GM12891 (cell line): ENCODE measurements at regions not wholly inside any gene's neighbourhood (a gene's known extent, or its start where the extent isn't known, plus 50 kb on each side); places are given as distances from the start of the nearest gene placed in this dataset.

Source experiments
- DNase-seq: peaks from one replicate; pipeline ENCODE4 v3.0.0; 2011; ENCODE audit warnings: low spot score; ENCODE audit not compliant: insufficient read length
- FAIRE-seq: peaks from 2 replicates; lab custom pipeline; 2011; peaks lifted over from hg19 to GRCh38; lab: Jason Lieb, UNC
- PAX5 ChIP-seq: IDR thresholded peaks from 2 replicates; pipeline ENCODE4 v1.6.1; 2011; ENCODE audit warnings: low read length, moderate library complexity, mild to moderate bottlenecking; ENCODE audit not compliant: insufficient read depth, severe bottlenecking
- POLR2A ChIP-seq: IDR thresholded peaks from 2 replicates; pipeline ENCODE4 v1.6.1; 2011; ENCODE audit warnings: low read depth, low read length, control low read depth
- POLR2AphosphoS5 ChIP-seq: IDR thresholded peaks from 2 replicates; pipeline ENCODE4 v1.6.1; 2011; ENCODE audit warnings: low read depth, low read length, control low read depth
- POU2F2 ChIP-seq: IDR thresholded peaks from 2 replicates; pipeline ENCODE4 v1.6.1; 2011; ENCODE audit warnings: low read depth, mild to moderate bottlenecking, control low read depth, low read length, moderate library complexity
- SPI1 ChIP-seq: IDR thresholded peaks from 2 replicates; pipeline ENCODE4 v1.6.1; 2011; ENCODE audit warnings: low read depth, low read length, control low read depth
- TAF1 ChIP-seq: IDR thresholded peaks from 2 replicates; pipeline ENCODE4 v1.6.1; 2011; ENCODE audit warnings: low read depth, low read length, control low read depth

- DNase-seq (no peak), FAIRE-seq (no peak)
- TF ChIP-seq TAF1 (no peak), PAX5 (no peak), POLR2A (no peak), POLR2AphosphoS5 (no peak), POU2F2 (no peak), SPI1 (no peak)
These were observed 356.7 kb downstream of the FRK start for GRCh38 chr6:115704028-115704427.

- FAIRE-seq, result no peak
- no peak for TF ChIP-seq SPI1
- no peak for TF ChIP-seq TAF1
- no peak for DNase-seq
These were observed 369.3 kb downstream of the FRK start for GRCh38 chr6:115691433-115691832.

GRCh38 chr6:115690854-115691253, 369.8 kb downstream of the FRK start:
- DNase-seq (no peak), FAIRE-seq (no peak)
- TF ChIP-seq PAX5, result no peak
- TF ChIP-seq POLR2A, result no peak
- no peak for TF ChIP-seq POU2F2
- no peak for TF ChIP-seq SPI1
- TF ChIP-seq TAF1, result no peak
- no peak for TF ChIP-seq POLR2AphosphoS5

GRCh38 chr6:115681978-115682775, 378.5 kb downstream of the FRK start:
- FAIRE-seq, result no peak
- TF ChIP-seq SPI1 (no peak), POU2F2 (no peak), POLR2AphosphoS5 (no peak), TAF1 (no peak)
- no peak for DNase-seq

- TF ChIP-seq PAX5 (no peak), POLR2AphosphoS5 (no peak), POLR2A (no peak), POU2F2 (no peak), SPI1 (no peak), TAF1 (no peak)
- FAIRE-seq, result no peak
- no peak for DNase-seq
These were observed 380.1 kb downstream of the FRK start for GRCh38 chr6:115680621-115681020.

- DNase-seq (no peak), FAIRE-seq (no peak)
- TF ChIP-seq TAF1 (no peak), POLR2AphosphoS5 (no peak), POU2F2 (no peak), POLR2A (no peak), PAX5 (no peak)
These were observed 383.5 kb downstream of the FRK start for GRCh38 chr6:115677198-115677597.

- TF ChIP-seq SPI1, result no peak
- TF ChIP-seq POU2F2, result no peak
- TF ChIP-seq POLR2AphosphoS5, result no peak
- TF ChIP-seq PAX5, result no peak
- TF ChIP-seq TAF1, result no peak
- TF ChIP-seq POLR2A, result no peak
- DNase-seq (no peak), FAIRE-seq (no peak)
These were observed 385.2 kb downstream of the FRK start for GRCh38 chr6:115675443-115675842.

GRCh38 chr6:115668781-115669180, 391.9 kb downstream of the FRK start:
- no peak for DNase-seq
- TF ChIP-seq POLR2AphosphoS5, result no peak
- no peak for TF ChIP-seq TAF1
- TF ChIP-seq POU2F2, result no peak
- TF ChIP-seq PAX5, result no peak
- no peak for TF ChIP-seq POLR2A
- no peak for TF ChIP-seq SPI1
- FAIRE-seq, result no peak

- DNase-seq, result no peak
- FAIRE-seq, result no peak
- TF ChIP-seq SPI1, result no peak
- TF ChIP-seq TAF1, result no peak
- no peak for TF ChIP-seq POLR2A
- no peak for TF ChIP-seq PAX5
- TF ChIP-seq POU2F2, result no peak
- TF ChIP-seq POLR2AphosphoS5, result no peak
These were observed 392.5 kb downstream of the FRK start for GRCh38 chr6:115668211-115668610.

- no peak for TF ChIP-seq SPI1
- no peak for TF ChIP-seq PAX5
- no peak for TF ChIP-seq POLR2AphosphoS5
- TF ChIP-seq TAF1, result no peak
- TF ChIP-seq POLR2A, result no peak
- TF ChIP-seq POU2F2, result no peak
- FAIRE-seq (no peak), DNase-seq (no peak)
These were observed 393.1 kb downstream of the FRK start for GRCh38 chr6:115667478-115668026.
